Effector memory CD4-positive, alpha-beta T cell (primary cell): ENCODE measurements at regions not wholly inside any gene's neighbourhood (a gene's known extent, or its start where the extent isn't known, plus 50 kb on each side); places are given as distances from the start of the nearest gene placed in this dataset.

Experiments used
- DNase-seq, 3 donors: peaks; one replicate each; pipeline ENCODE4 v3.0.0-alpha.2; 2020
- H3K27ac ChIP-seq: 2 replicates; pipeline ENCODE4 v1.7.0; 2013; ENCODE audit warnings: mild to moderate bottlenecking, low read length, moderate library complexity; ENCODE audit not compliant: insufficient read depth, poor library complexity, severe bottlenecking
- H3K27me3 ChIP-seq: replicated peaks from 2 replicates; pipeline ENCODE4 v1.7.0; 2013; ENCODE audit warnings: mild to moderate bottlenecking, low read length; ENCODE audit not compliant: insufficient read depth, control insufficient read depth, poor library complexity, severe bottlenecking
- H3K36me3 ChIP-seq: 2 replicates; pipeline ENCODE4 v1.7.0; 2013; ENCODE audit warnings: mild to moderate bottlenecking, low read length, moderate library complexity; ENCODE audit not compliant: control insufficient read depth, insufficient read depth
- H3K4me1 ChIP-seq: 2 replicates; pipeline ENCODE4 v1.7.0; 2013; ENCODE audit warnings: low read length, mild to moderate bottlenecking; ENCODE audit not compliant: control insufficient read depth, insufficient read depth, poor library complexity, severe bottlenecking
- H3K4me3 ChIP-seq: 2 replicates; pipeline ENCODE4 v1.7.0; 2013; ENCODE audit warnings: low read length, low read depth, mild to moderate bottlenecking; ENCODE audit not compliant: insufficient read depth, poor library complexity, severe bottlenecking
- H3K9me3 ChIP-seq: 2 replicates; pipeline ENCODE4 v1.7.0; 2013; ENCODE audit warnings: mild to moderate bottlenecking, low read length, moderate library complexity; ENCODE audit not compliant: control insufficient read depth

DNA sequence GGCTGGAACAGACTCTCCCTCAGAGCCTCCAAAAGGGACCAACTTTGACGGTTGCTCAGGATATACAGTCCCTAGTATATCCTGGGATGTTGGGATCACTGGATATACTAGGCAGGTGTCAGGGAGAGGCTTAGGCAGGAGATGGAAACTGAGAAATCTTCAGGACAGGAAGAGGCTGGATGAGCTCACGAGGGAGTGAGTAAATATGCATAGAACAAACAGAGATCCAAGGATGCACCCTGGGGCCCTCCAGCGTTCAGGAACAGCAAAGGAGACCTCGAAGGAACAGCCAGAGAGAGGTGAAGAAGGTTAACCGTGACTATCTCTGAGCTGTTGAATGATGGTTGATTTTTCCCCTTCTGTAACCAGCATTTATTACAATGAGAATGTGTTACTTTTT is 191.3 kb downstream of the BMP7 start:
- no peak overlapping the region for H3K4me3 ChIP-seq
- H3K36me3 ChIP-seq, result no peaks in the 10 kb centered on the region
- no peaks in the 10 kb centered on the region for H3K4me1 ChIP-seq
- H3K27me3 ChIP-seq, result no peaks in the 10 kb centered on the region
- DNase-seq, result no peak
- H3K9me3 ChIP-seq, result no peaks in the 10 kb centered on the region
- no peak overlapping the region for H3K27ac ChIP-seq

DNA sequence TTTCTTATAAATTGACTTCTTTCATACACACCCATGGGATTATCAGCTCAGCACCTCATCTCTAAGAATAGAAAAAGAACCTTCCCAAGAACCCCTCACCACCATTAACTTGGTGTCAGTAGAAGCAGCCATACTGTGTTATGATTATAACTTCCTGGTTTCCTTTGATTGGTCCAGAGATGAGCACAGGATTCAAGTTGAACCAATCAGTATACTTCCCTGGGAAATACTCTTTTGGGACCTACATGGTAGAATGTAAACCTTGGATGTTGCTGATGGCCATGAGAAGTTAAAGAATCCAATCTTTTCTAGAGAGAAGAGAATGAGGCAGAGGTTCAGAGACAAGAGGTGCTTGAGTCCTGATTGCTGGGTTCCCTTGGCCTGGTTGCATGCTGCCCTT is 190.8 kb downstream of the BMP7 start:
- H3K36me3 ChIP-seq, result no peaks in the 10 kb centered on the region
- H3K9me3 ChIP-seq, result no peaks in the 10 kb centered on the region
- no peak overlapping the region for H3K27ac ChIP-seq
- no peak overlapping the region for H3K4me3 ChIP-seq
- no peaks in the 10 kb centered on the region for H3K4me1 ChIP-seq
- DNase-seq, result no peak
- H3K27me3 ChIP-seq, result no peaks in the 10 kb centered on the region

DNA sequence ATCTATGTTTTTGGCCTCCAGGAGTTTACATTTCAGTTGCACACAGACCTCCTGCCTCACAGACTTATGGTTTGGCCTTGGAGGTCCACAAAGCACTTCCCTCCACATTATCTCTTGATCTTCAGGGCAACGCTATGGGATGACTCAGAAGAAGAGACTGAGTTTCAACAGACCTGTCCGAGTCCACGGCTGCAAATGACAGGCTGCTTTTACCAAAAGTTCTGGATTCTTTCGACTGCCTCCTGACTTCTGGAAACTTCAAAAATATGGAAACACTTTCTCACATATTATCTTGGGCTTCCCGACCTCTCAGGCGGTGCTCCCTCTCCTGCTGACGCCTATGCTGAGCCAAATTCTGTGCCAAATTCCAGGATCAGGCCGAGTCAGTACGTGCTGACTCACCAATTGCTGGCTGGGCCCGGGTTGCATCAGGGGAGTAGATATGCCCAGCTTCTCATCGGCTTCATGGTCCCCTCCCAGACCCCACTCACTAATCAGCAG is 190.2 kb downstream of the BMP7 start:
- no peaks in the 10 kb centered on the region for H3K36me3 ChIP-seq
- no peaks in the 10 kb centered on the region for H3K27me3 ChIP-seq
- no peak for DNase-seq
- H3K4me1 ChIP-seq, result no peaks in the 10 kb centered on the region
- no peak overlapping the region for H3K4me3 ChIP-seq
- H3K9me3 ChIP-seq, result no peaks in the 10 kb centered on the region
- H3K27ac ChIP-seq, result no peak overlapping the region

DNA sequence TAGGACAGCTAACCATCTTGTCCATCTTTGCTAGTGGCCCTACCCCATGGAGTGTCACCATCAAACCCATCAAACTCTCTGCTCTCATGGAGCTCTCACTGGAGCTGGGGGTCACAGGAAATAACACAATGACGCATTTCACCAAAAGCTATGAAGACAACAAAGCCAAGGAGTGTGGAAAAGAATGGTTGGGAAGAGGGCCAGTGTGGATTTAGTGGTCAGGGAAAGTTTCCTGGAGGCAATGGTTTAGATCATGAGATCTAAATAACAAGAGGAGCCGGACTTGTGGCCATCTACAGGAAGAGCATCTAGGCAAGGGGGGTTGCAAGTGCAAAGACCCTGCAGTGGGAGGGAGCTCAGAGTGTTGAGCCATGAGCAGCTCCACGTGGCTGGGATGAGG is 189.5 kb downstream of the BMP7 start:
- DNase-seq, result no peak
- no peaks in the 10 kb centered on the region for H3K27me3 ChIP-seq
- H3K27ac ChIP-seq, result no peak overlapping the region
- H3K9me3 ChIP-seq, result no peaks in the 10 kb centered on the region
- no peak overlapping the region for H3K4me3 ChIP-seq
- H3K36me3 ChIP-seq, result no peaks in the 10 kb centered on the region
- H3K4me1 ChIP-seq, result no peaks in the 10 kb centered on the region

DNA sequence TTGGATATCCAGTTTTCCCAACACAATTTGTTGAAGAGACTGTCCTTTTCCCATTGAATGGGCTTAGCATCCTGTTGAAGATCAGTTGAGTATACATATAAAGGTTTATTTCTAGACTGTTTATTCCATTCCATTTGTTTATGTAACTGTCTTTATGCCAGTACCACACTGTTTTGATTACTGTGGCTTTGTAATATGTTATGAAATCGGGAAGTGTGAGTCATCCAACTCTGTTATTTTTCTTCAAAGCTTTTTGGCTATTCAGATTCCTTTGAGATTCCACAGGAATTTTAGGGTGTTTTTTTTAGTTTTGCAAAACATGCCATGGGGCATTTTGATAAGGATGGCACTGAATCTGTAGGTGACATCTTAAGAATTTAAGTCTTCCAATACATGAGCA is 188.3 kb downstream of the BMP7 start:
- no peak for DNase-seq
- H3K27me3 ChIP-seq, result no peaks in the 10 kb centered on the region

DNA sequence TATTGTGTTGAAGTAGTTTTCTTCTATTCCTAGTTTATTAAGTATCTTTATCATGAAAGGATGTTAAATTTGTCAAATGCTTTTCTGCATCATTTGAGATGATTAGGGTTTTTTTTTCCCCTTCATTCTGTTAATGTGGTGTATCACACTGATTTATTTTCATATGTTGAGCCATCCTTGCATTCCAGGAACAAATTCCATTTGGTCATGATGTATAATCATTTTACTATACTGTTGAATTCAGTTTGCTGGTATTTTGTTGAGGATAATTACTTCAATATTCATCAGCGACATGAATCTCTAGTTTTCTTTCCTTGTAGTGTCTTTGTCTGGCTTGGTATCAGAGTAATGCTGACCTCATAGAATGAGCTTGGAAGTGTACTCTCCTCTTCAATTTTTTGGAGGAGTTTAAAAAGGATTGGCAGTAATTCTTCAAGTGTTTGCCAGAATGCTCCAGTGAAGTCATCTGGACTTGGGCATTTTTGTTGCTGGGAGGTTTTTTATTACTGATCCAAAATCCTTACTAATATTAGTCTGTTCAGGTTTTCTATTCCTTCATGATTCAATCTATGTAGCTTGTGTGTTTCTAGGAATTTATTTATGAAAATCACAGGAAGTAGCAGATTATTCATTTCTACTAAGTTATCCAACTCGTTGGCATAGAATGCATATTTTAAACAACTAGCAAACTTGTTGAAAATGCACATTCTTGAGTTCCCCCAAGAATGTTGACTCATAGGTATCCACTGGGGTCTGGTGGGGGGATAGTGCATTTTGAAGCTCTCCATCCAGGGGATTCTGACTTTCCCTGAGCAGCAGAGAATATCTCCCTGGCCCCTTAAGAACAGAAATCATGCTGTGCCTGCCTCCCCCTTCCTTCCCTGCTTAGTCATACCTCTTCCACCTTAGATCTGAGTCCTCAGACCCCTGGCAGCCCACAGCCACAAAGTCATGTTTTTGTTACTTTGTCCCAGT is 187.1 kb downstream of the BMP7 start:
- Histone ChIP-seq H3K4me3 (no peak overlapping the region), H3K27me3 (no peaks in the 10 kb centered on the region), H3K4me1 (no peaks in the 10 kb centered on the region), H3K9me3 (no peaks in the 10 kb centered on the region), H3K36me3 (no peaks in the 10 kb centered on the region), H3K27ac (no peak overlapping the region)
- DNase-seq, result no peak

More for the DNA sequence above, 188.3 kb downstream of the BMP7 start:
- Histone ChIP-seq H3K4me1 (no peaks in the 10 kb centered on the region), H3K27ac (no peak overlapping the region), H3K4me3 (no peak overlapping the region), H3K9me3 (no peaks in the 10 kb centered on the region), H3K36me3 (no peaks in the 10 kb centered on the region)

DNA sequence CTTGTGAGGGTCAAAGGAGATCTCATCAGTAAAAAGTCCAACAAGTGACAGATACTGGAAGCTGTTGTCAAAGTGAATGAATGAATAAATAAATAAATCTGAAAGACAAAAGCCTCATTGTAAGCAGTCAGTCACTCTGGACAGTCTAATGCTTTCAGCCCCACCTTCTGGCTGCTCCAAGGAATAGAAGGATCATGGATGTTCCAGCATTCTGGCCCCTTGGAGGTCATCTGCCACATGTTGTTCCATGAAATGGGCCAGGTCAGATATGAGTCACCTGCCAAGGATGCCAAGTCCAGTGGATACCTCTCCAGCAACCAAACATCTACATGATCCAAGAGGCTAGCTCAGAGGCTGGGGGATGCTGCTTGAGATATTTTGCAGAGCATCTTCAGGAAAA is 185.6 kb downstream of the BMP7 start:
- H3K27me3 ChIP-seq, result no peaks in the 10 kb centered on the region
- no peaks in the 10 kb centered on the region for H3K4me1 ChIP-seq
- H3K4me3 ChIP-seq, result no peak overlapping the region
- no peak overlapping the region for H3K27ac ChIP-seq
- H3K36me3 ChIP-seq, result no peaks in the 10 kb centered on the region
- H3K9me3 ChIP-seq, result no peaks in the 10 kb centered on the region
- no peak for DNase-seq

DNA sequence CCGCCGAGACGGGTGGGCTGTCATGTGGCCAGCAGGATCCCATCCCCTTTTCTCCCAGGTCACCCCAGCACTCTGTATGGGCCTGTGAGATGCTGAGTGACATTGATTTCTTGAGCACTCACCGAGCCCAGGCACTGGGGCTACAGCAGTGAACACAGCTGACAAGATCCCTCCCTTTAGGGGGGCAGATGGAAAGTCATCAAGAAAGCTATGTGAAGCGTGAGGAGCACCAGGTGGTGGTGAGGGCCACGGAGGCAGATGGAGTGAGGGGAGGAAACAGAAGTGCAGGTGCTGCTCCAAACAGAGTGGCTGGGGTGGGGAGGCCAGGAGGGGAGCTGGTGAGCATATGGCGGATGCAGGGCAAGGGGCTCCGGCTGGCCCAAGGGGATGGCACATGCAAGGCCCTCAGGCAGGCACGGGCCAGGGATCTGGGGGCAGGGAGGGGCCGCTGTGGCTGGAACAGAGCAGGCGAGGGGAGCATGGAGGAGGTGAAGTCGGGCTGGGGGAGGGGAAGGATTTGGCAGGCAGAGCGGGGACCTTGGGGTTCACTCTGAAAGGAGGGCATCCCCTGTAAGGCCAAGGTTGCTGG is 184.0 kb downstream of the BMP7 start:
- no peaks in the 10 kb centered on the region for H3K4me1 ChIP-seq
- no peak overlapping the region for H3K4me3 ChIP-seq
- DNase-seq, result no peak
- H3K27me3 ChIP-seq, result no peaks in the 10 kb centered on the region
- H3K36me3 ChIP-seq, result no peaks in the 10 kb centered on the region
- H3K9me3 ChIP-seq, result no peaks in the 10 kb centered on the region
- no peak overlapping the region for H3K27ac ChIP-seq

DNA sequence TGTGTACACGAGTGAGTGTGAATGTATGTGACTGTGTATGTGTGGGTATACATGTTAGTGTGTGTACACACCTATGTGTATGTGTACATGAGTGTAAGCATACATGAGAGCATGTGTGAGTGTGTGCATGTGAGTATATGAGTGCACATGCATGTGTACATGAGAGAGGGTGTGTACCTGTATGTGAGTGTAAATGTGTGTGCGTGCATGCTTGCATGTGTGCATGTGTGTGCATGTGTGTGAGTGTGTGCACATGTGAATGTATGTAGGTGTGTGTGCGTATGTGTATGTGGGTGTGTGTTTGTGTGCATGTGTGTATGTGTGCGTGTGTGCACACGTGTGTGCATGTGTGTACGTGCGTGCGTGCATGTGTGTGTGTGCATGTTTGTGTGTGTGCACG is 183.4 kb downstream of the BMP7 start:
- Histone ChIP-seq H3K4me3 (no peak overlapping the region), H3K9me3 (no peaks in the 10 kb centered on the region), H3K4me1 (no peaks in the 10 kb centered on the region), H3K27me3 (no peaks in the 10 kb centered on the region), H3K36me3 (no peaks in the 10 kb centered on the region), H3K27ac (no peak overlapping the region)
- no peak for DNase-seq

DNA sequence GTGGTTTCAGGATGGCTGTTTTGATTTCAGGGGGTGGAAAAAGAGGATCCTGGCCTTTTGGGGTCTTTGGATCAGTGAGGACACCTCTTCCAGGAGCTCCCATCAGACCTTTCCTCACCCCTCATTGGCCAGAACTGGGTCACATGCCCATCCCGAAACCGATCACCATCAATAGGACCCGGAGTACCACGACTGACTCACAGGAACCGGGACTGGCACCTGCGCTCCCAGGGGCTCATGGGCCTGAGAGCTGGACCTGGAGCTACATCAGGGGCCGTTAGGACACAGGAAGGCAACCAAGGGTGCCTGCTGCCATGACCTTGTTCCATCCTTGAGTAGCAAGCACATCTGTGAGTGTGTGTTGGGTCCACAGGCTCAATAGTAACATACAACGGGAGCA is 180.4 kb downstream of the BMP7 start:
- Histone ChIP-seq H3K4me1 (no peaks in the 10 kb centered on the region), H3K4me3 (no peak overlapping the region), H3K27me3 (no peaks in the 10 kb centered on the region), H3K9me3 (no peaks in the 10 kb centered on the region), H3K27ac (no peak overlapping the region), H3K36me3 (no peaks in the 10 kb centered on the region)
- no peak for DNase-seq
